GM19240 (cell line): ENCODE measurements at regions not wholly inside any gene's neighbourhood (a gene's known extent, or its start where the extent isn't known, plus 50 kb on each side); places are given as distances from the start of the nearest gene placed in this dataset.
"Not testable (repeated sequence)": the region's sequence is repeated elsewhere in the genome, so short reads cannot be mapped to it uniquely, and the experiment has no call there.

ENCODE experiments used
- DNase-seq: peaks from one replicate; pipeline ENCODE4 v3.0.0; 2011; ENCODE audit warnings: low spot score; ENCODE audit not compliant: insufficient read length

- DNase-seq = no peak
Measured at GRCh38 chr3:55297706-55298105, 189.4 kb downstream of the WNT5A start.

- no peak for DNase-seq
Measured at GRCh38 chr3:55297245-55297644, 189.9 kb downstream of the WNT5A start.

- DNase-seq = no peak
Measured at GRCh38 chr3:55296791-55297190, 190.3 kb downstream of the WNT5A start.

- DNase-seq = no peak
Measured at GRCh38 chr3:55296030-55296429, 191.1 kb downstream of the WNT5A start.

GRCh38 chr3:55294557-55294956 lies 192.5 kb downstream of the WNT5A start:
- no peak for DNase-seq

GRCh38 chr3:55292360-55292759 lies 194.7 kb downstream of the WNT5A start:
- DNase-seq = no peak

GRCh38 chr3:55288657-55289056 lies 198.4 kb downstream of the WNT5A start:
- DNase-seq = no peak

- no peak for DNase-seq
Measured at GRCh38 chr3:55286693-55287092, 200.4 kb downstream of the WNT5A start.

- no peak for DNase-seq
Measured at GRCh38 chr3:55285156-55285555, 201.9 kb downstream of the WNT5A start.

- no peak for DNase-seq
Measured at GRCh38 chr3:55283441-55283925, 203.6 kb downstream of the WNT5A start.

GRCh38 chr3:55282994-55283393 lies 204.1 kb downstream of the WNT5A start:
- DNase-seq = no peak

- DNase-seq = no peak
Measured at GRCh38 chr3:55272031-55272645, 215.0 kb downstream of the WNT5A start.

GRCh38 chr3:55271549-55271948 lies 215.6 kb downstream of the WNT5A start:
- DNase-seq = no peak

GRCh38 chr3:55270976-55271375 lies 216.1 kb downstream of the WNT5A start:
- no peak for DNase-seq

GRCh38 chr3:55269636-55270035 lies 217.5 kb downstream of the WNT5A start:
- no peak for DNase-seq

- no peak for DNase-seq
Measured at GRCh38 chr3:55269096-55269495, 218.0 kb downstream of the WNT5A start.

- no peak for DNase-seq
Measured at GRCh38 chr3:55267206-55267930, 219.7 kb downstream of the WNT5A start.

GRCh38 chr3:55264919-55265318 lies 222.2 kb downstream of the WNT5A start:
- no peak for DNase-seq

GRCh38 chr3:55252921-55253320 lies 234.2 kb downstream of the WNT5A start:
- DNase-seq = no peak

GRCh38 chr3:55249156-55249555 lies 237.9 kb downstream of the WNT5A start:
- DNase-seq = not testable (repeated sequence)

- no peak for DNase-seq
Measured at GRCh38 chr3:55247666-55248065, 239.4 kb downstream of the WNT5A start.

- DNase-seq = no peak
Measured at GRCh38 chr3:55246033-55246432, 241.1 kb downstream of the WNT5A start.

- DNase-seq = no peak
Measured at GRCh38 chr3:55245351-55245750, 241.8 kb downstream of the WNT5A start.
